Esophagus muscularis mucosa (tissue), 4 donors: ENCODE measurements at regions not wholly inside any gene's neighbourhood (a gene's known extent, or its start where the extent isn't known, plus 50 kb on each side); places are given as distances from the start of the nearest gene placed in this dataset.

ENCODE experiments used
- DNase-seq: peaks from one replicate; pipeline ENCODE4 v3.0.0-alpha.2; 2017; ENCODE audit errors: extremely low spot score
- H3K27ac ChIP-seq, 4 donors: fragments of 200-600 bp; sonication (generic); replicated peaks in 1 of 4; 1 replicate in 3 of 4; 2 replicates in 1 of 4; pipeline ENCODE4 v1.5.1; 2016 to 2019; ENCODE audit warnings: mild to moderate bottlenecking in 1 of 4
- H3K27me3 ChIP-seq, 4 donors: fragments of 200-600 bp; sonication (generic); one replicate each; pipeline versions ENCODE4 v1.5.1 to v1.6.0; 2016 to 2019
- H3K36me3 ChIP-seq, 4 donors: fragments of 200-600 bp; sonication (generic); one replicate each; pipeline ENCODE4 v1.5.1; 2016 to 2019
- H3K4me1 ChIP-seq, 4 donors: fragments of 200-600 bp; sonication (generic); one replicate each; pipeline ENCODE4 v1.5.1; 2016 to 2019
- H3K4me3 ChIP-seq, 4 donors: fragments of 200-600 bp; sonication (generic); 1 replicate in 2 of 4; 2 replicates in 2 of 4; pipeline ENCODE4 v1.5.1; 2016 to 2019; ENCODE audit warnings: mild to moderate bottlenecking in 4 of 4, moderate library complexity in 1 of 4
- H3K9me3 ChIP-seq, 4 donors: fragments of 200-600 bp; sonication (generic); 1 replicate in 3 of 4; 2 replicates in 1 of 4; pipeline ENCODE4 v1.5.1; 2016 to 2019
- EP300 ChIP-seq: sonication (generic); formaldehyde crosslinking; IDR thresholded peaks from one replicate; pipeline ENCODE4 v1.6.1; 2017; ENCODE audit warnings: antibody characterized with exemption
- POLR2A ChIP-seq: fragments of 450-650 bp; IDR thresholded peaks from one replicate; pipeline ENCODE4 v1.6.1; 2017; ENCODE audit warnings: antibody characterized with exemption, moderate library complexity, mild to moderate bottlenecking, low read depth
- POLR2AphosphoS5 ChIP-seq, 2 donors: sonication (generic); formaldehyde crosslinking; IDR thresholded peaks; one replicate each; pipeline ENCODE4 v1.6.1; 2017; ENCODE audit warnings: antibody characterized with exemption in 2 of 2
- WGBS: methylation state at CpG from one replicate; pipeline ENCODE4 v1.1.5; 2018; 5-methylcytosine and 5-hydroxymethylcytosine counted together
- intact Hi-C: fragments of 100-400 bp; cut with DNase I; formaldehyde crosslinking; loops from one replicate; pipeline ENCODE4 v1.15.1; 2023
- TF ChIP-seq, protein P1 (sequence below), 3 experiments: fragments of 200-600 bp in 2 of 3; fragments of 450-650 bp in 1 of 3; sonication (generic) in 2 of 3; IDR thresholded peaks; one replicate each; pipeline ENCODE4 v1.5.1; 2017 to 2019; ENCODE audit warnings: antibody characterized with exemption in 3 of 3, mild to moderate bottlenecking in 2 of 3, moderate library complexity in 1 of 3

DNA sequence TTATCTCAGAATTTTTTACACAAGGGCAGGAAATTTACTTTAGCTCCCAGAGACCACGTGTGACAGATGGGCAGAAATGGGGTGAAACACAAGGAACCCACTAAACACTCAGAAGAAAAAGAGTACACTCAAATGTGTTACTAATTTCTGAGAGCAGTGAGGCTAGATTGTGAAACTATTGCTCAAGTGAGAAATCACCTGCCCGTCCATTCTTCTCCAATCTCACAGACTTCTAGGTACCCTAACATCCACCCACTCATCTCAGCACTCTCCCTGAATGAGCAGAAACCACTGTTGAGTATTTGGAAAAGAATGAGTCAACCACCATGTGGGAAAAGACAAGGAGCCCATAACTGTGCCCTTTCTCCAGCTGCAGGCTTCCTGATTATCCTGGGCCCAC is 293.0 kb upstream of the CDH2 start:
- intact Hi-C loops = no loop called here
- Histone ChIP-seq H3K4me1 (no peaks in the 10 kb centered on the region), H3K27me3 (no peaks in the 10 kb centered on the region), H3K36me3 (no peaks in the 10 kb centered on the region), H3K9me3 (peaks cover 0 to 9% (median 0%) of the 10 kb centered on the region in 4 donors), H3K4me3 (no peak overlapping the region), H3K27ac (no peak overlapping the region)
- WGBS = 38% methylated on average over 2 of the region's 2 CpGs
- no peak for TF ChIP-seq EP300
- TF ChIP-seq POLR2A = no peak
- TF ChIP-seq POLR2AphosphoS5 (IDR thresholded peaks at IDR 0.05) = no peak
- TF ChIP-seq, protein P1, sequence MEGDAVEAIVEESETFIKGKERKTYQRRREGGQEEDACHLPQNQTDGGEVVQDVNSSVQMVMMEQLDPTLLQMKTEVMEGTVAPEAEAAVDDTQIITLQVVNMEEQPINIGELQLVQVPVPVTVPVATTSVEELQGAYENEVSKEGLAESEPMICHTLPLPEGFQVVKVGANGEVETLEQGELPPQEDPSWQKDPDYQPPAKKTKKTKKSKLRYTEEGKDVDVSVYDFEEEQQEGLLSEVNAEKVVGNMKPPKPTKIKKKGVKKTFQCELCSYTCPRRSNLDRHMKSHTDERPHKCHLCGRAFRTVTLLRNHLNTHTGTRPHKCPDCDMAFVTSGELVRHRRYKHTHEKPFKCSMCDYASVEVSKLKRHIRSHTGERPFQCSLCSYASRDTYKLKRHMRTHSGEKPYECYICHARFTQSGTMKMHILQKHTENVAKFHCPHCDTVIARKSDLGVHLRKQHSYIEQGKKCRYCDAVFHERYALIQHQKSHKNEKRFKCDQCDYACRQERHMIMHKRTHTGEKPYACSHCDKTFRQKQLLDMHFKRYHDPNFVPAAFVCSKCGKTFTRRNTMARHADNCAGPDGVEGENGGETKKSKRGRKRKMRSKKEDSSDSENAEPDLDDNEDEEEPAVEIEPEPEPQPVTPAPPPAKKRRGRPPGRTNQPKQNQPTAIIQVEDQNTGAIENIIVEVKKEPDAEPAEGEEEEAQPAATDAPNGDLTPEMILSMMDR (IDR thresholded peaks at IDR 0.05) = no peak
- no peak for DNase-seq

DNA sequence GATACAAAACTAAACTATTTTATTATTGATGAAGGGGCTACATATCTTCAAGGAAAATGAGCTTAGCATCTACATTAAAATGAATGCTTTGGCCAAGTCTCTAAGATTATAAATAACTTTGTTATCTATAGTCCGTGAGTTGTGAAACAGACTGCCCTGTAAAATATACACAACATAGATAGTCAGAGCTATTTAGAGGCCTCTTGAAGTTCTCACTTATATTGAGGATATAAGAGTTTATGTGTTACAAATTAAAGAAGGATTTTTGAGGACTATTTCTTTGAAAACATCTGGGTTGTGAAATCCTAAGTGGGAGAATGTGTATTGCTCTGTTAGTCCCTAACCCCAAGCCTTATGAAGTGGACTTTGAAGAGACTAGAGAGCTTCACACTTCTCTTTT is 292.0 kb upstream of the CDH2 start:
- WGBS = 41% methylated on average over 1 of the region's 1 CpG
- H3K27ac ChIP-seq = no peak overlapping the region
- no peak for DNase-seq
- no peaks in the 10 kb centered on the region for H3K27me3 ChIP-seq
- H3K4me1 ChIP-seq = no peaks in the 10 kb centered on the region
- intact Hi-C loops = no loop called here
- H3K9me3 ChIP-seq = peaks cover 0 to 9% (median 0%) of the 10 kb centered on the region in 4 donors
- TF ChIP-seq, protein P1 (IDR thresholded peaks at IDR 0.05) = no peak
- no peak for TF ChIP-seq POLR2A
- TF ChIP-seq EP300 = no peak
- no peak for TF ChIP-seq POLR2AphosphoS5 (IDR thresholded peaks at IDR 0.05)
- H3K4me3 ChIP-seq = no peak overlapping the region
- no peaks in the 10 kb centered on the region for H3K36me3 ChIP-seq

DNA sequence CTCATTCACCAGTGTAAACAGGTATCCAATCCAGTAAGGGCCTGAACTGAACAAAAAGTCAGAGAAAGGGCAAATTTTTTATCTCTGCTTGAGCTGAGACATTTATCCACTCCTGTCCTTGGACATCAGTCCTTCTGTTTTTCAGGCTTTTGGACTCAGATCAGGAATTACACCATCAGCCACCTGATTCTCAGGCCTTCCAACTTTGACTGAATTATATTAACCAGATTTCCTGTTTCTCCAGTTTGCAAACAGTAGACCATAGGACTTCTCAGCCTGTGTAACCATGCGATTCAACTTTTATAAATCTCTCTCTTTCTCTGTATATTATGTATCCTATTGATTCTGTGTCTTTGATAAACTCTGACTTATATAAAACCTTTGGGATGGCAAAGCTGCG is 289.3 kb upstream of the CDH2 start:
- intact Hi-C loops = no loop called here
- H3K36me3 ChIP-seq = no peaks in the 10 kb centered on the region
- H3K9me3 ChIP-seq = peaks cover 0 to 9% (median 0%) of the 10 kb centered on the region in 4 donors
- H3K4me1 ChIP-seq = no peaks in the 10 kb centered on the region
- H3K27ac ChIP-seq = no peak overlapping the region
- no peak for DNase-seq
- H3K4me3 ChIP-seq = no peak overlapping the region
- TF ChIP-seq EP300 (no peak), POLR2A (no peak), POLR2AphosphoS5 (IDR thresholded peaks at IDR 0.05) (no peak)
- TF ChIP-seq, protein P1 (IDR thresholded peaks at IDR 0.05) = no peak
- 93% methylated on average over 2 of the region's 2 CpGs for WGBS
- H3K27me3 ChIP-seq = no peaks in the 10 kb centered on the region

DNA sequence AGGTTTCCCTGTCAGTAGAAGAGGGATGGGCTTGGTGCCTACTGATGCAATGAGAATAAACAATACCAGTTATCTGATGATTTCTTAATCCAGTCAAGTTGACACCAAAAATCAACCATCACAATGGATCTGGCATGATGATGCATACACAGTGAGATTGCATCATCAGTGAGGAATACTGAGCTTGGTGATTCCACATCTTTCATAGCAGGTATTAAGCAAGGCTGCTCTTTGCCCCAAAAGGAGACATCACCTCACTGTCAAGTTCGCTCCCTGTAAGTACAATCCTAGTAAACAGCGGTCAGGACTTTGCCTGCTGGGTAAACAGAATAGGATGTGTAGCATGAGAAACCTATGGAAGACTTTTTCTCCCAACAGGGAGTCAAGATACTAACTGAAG is 282.7 kb upstream of the CDH2 start:
- Histone ChIP-seq H3K36me3 (no peaks in the 10 kb centered on the region), H3K27me3 (no peaks in the 10 kb centered on the region), H3K4me3 (no peak overlapping the region), H3K4me1 (no peaks in the 10 kb centered on the region), H3K27ac (no peak overlapping the region), H3K9me3 (no peaks in the 10 kb centered on the region)
- intact Hi-C loops = no loop called here
- 91% methylated on average over 2 of the region's 2 CpGs for WGBS
- TF ChIP-seq, protein P1 (IDR thresholded peaks at IDR 0.05) = no peak
- TF ChIP-seq EP300 = no peak
- no peak for TF ChIP-seq POLR2AphosphoS5 (IDR thresholded peaks at IDR 0.05)
- no peak for TF ChIP-seq POLR2A
- no peak for DNase-seq

DNA sequence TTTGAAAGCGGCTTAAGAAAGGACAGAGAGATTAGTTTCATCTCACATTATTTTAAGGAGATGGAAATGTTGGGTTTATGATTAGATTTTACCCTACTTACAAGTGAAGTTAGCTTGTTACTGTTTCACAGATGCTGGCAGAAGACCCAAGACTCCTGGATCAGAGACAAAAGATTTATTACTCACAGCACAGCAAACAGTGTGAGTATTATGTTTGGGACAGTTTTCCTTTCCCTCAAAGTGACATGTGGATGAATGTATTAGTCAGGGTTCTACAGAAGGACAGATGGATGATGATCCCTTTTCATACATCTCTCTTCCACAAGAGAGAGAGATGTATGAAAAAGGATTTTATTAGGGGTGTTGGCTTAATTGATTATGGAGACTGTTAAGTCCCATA is 281.8 kb upstream of the CDH2 start:
- Histone ChIP-seq H3K9me3 (no peaks in the 10 kb centered on the region), H3K27ac (no peak overlapping the region), H3K36me3 (no peaks in the 10 kb centered on the region), H3K4me1 (no peaks in the 10 kb centered on the region), H3K4me3 (no peak overlapping the region), H3K27me3 (no peaks in the 10 kb centered on the region)
- TF ChIP-seq POLR2A (no peak), POLR2AphosphoS5 (IDR thresholded peaks at IDR 0.05) (no peak), EP300 (no peak)
- TF ChIP-seq, protein P1 (IDR thresholded peaks at IDR 0.05) = no peak
- 97% methylated on average over 1 of the region's 1 CpG for WGBS
- no peak for DNase-seq
- intact Hi-C loops = no loop called here
